ENCODE measurements at regions not wholly inside any gene's neighbourhood (a gene's known extent, or its start where the extent isn't known, plus 50 kb on each side); places are given as distances from the start of the nearest gene placed in this dataset.
"Not testable (repeated sequence)": the region's sequence is repeated elsewhere in the genome, so short reads cannot be mapped to it uniquely, and the experiment has no call there.

GRCh38 chr1:29686012-29686930 lies 449.9 kb downstream of the PTPRU start:
- Histone ChIP-seq H3K4me1 (ENCODE audit: control insufficient read depth, insufficient read depth, low read length, poor library complexity, severe bottlenecking) (no peaks in the 10 kb centered on the region), H3K4me3 (ENCODE audit: insufficient read depth, low read depth, low read length, poor library complexity, severe bottlenecking) (no peak overlapping the region), H3K9me3 (ENCODE audit: control insufficient read depth, low read length) (no peaks in the 10 kb centered on the region), H3K27me3 (replicated peaks; ENCODE audit: control insufficient read depth, insufficient read depth, low read length, poor library complexity, severe bottlenecking) (no peaks in the 10 kb centered on the region), H3K36me3 (ENCODE audit: control insufficient read depth, insufficient read depth, low read length) (no peaks in the 10 kb centered on the region), H3K27ac (ENCODE audit: insufficient read depth, low read length, poor library complexity, severe bottlenecking) (no peak overlapping the region)
- DNase-seq: no peak

DNA sequence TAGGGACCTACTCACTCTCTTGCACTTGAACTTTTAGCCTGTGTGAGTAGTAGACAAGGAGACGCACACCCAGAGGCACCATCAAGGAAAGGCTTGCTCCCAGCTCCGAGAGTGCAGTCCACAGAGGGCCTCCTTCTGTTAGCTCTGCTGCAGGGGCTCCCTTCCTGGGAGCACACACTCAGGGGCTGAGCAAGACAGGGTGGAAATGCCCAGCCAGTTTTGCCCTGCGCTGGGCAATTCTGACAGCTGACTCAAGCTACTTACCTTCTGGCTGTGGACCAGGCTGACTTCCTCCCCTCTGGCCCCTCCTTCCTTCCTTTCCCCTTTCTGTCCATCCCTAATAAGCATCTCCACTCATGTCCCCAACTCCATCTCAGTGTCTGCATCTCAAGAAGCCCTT lies 449.1 kb downstream of the PTPRU start:
- no peaks in the 10 kb centered on the region for H3K27me3 ChIP-seq (replicated peaks; ENCODE audit: control insufficient read depth, insufficient read depth, low read length, poor library complexity, severe bottlenecking)
- H3K9me3 ChIP-seq (ENCODE audit: control insufficient read depth, low read length): no peaks in the 10 kb centered on the region
- no peak for DNase-seq

GRCh38 chr1:29684141-29684540 lies 447.8 kb downstream of the PTPRU start:
- DNase-seq: no peak
- Histone ChIP-seq H3K9me3 (ENCODE audit: control insufficient read depth, low read length) (no peaks in the 10 kb centered on the region), H3K27me3 (replicated peaks; ENCODE audit: control insufficient read depth, insufficient read depth, low read length, poor library complexity, severe bottlenecking) (no peaks in the 10 kb centered on the region), H3K36me3 (ENCODE audit: control insufficient read depth, insufficient read depth, low read length) (no peaks in the 10 kb centered on the region), H3K4me1 (ENCODE audit: control insufficient read depth, insufficient read depth, low read length, poor library complexity, severe bottlenecking) (no peaks in the 10 kb centered on the region), H3K4me3 (ENCODE audit: insufficient read depth, low read depth, low read length, poor library complexity, severe bottlenecking) (no peak overlapping the region), H3K27ac (ENCODE audit: insufficient read depth, low read length, poor library complexity, severe bottlenecking) (no peak overlapping the region)

More for the DNA sequence above, 449.1 kb downstream of the PTPRU start:
- H3K36me3 ChIP-seq (ENCODE audit: control insufficient read depth, insufficient read depth, low read length): no peaks in the 10 kb centered on the region
- no peak overlapping the region for H3K27ac ChIP-seq (ENCODE audit: insufficient read depth, low read length, poor library complexity, severe bottlenecking)
- H3K4me1 ChIP-seq (ENCODE audit: control insufficient read depth, insufficient read depth, low read length, poor library complexity, severe bottlenecking): no peaks in the 10 kb centered on the region
- H3K4me3 ChIP-seq (ENCODE audit: insufficient read depth, low read depth, low read length, poor library complexity, severe bottlenecking): no peak overlapping the region

DNA sequence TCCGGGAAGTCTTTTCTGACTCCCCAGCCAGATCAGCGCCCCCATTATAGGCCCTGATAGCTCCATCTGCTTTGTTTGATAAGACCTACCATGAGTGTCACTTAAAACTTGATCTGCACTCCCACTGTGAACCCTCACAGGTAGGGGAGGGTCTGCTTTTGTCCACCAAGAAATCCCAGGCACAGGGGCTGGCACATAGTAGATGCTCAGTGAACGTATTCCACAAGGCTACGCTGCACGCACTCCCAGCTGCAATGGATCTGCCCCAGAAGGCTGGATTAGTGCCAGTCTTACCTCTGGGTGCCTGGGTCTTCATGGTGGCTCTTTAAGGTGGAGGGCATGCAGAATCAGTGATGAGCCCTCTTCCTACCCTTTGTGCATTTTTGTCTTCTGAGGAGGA lies 447.1 kb downstream of the PTPRU start:
- no peaks in the 10 kb centered on the region for H3K9me3 ChIP-seq (ENCODE audit: control insufficient read depth, low read length)
- H3K4me3 ChIP-seq (ENCODE audit: insufficient read depth, low read depth, low read length, poor library complexity, severe bottlenecking): no peak overlapping the region
- H3K4me1 ChIP-seq (ENCODE audit: control insufficient read depth, insufficient read depth, low read length, poor library complexity, severe bottlenecking): no peaks in the 10 kb centered on the region
- no peaks in the 10 kb centered on the region for H3K36me3 ChIP-seq (ENCODE audit: control insufficient read depth, insufficient read depth, low read length)
- H3K27me3 ChIP-seq (replicated peaks; ENCODE audit: control insufficient read depth, insufficient read depth, low read length, poor library complexity, severe bottlenecking): no peaks in the 10 kb centered on the region
- H3K27ac ChIP-seq (ENCODE audit: insufficient read depth, low read length, poor library complexity, severe bottlenecking): no peak overlapping the region
- no peak for DNase-seq

GRCh38 chr1:29682919-29683295 lies 446.6 kb downstream of the PTPRU start:
- Histone ChIP-seq H3K9me3 (ENCODE audit: control insufficient read depth, low read length) (no peaks in the 10 kb centered on the region), H3K4me3 (ENCODE audit: insufficient read depth, low read depth, low read length, poor library complexity, severe bottlenecking) (no peak overlapping the region), H3K27me3 (replicated peaks; ENCODE audit: control insufficient read depth, insufficient read depth, low read length, poor library complexity, severe bottlenecking) (no peaks in the 10 kb centered on the region), H3K4me1 (ENCODE audit: control insufficient read depth, insufficient read depth, low read length, poor library complexity, severe bottlenecking) (no peaks in the 10 kb centered on the region), H3K27ac (ENCODE audit: insufficient read depth, low read length, poor library complexity, severe bottlenecking) (no peak overlapping the region), H3K36me3 (ENCODE audit: control insufficient read depth, insufficient read depth, low read length) (no peaks in the 10 kb centered on the region)
- DNase-seq: no peak

DNA sequence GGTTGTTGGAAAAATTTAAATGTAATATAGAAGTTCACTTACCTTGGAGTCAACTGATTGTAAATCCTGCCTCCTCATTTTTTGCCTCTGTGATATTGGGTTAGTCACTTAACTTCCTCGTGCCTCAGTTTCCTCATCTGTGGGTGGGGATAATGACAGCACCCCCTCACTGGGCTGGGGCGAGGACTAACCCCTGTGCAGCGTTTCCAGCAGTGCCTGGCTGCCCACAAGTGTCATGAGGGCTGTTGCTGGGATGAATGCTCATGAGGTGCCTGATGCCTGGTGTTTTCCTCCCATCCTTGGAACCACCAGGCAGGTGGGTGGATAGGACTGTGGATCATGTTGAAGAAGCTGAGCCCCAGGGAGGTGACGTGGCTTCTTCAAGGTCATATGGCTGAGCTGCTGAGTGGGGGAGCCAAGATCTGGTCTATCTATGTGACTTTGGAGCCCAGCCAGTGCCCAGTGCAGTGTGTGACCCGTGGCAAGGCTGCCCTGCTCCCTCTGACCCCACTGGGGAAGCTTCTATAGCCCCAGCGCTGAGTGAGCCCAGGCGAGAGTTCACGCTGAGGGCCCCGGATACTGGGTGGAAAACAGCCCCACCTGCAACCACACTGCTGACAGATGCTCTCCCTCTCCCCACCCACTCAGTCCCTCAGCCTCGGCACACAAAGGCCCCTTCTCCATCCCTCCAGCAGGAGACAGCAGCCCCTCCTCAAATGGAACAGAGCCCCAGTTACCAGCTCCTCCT lies 446.0 kb downstream of the PTPRU start:
- DNase-seq: no peak
- no peak overlapping the region for H3K4me3 ChIP-seq (ENCODE audit: insufficient read depth, low read depth, low read length, poor library complexity, severe bottlenecking)
- no peaks in the 10 kb centered on the region for H3K27me3 ChIP-seq (replicated peaks; ENCODE audit: control insufficient read depth, insufficient read depth, low read length, poor library complexity, severe bottlenecking)

GRCh38 chr1:29681416-29681815 lies 445.1 kb downstream of the PTPRU start:
- H3K4me1 ChIP-seq (ENCODE audit: control insufficient read depth, insufficient read depth, low read length, poor library complexity, severe bottlenecking); H3K9me3 ChIP-seq (ENCODE audit: control insufficient read depth, low read length); DNase-seq; H3K4me3 ChIP-seq (ENCODE audit: insufficient read depth, low read depth, low read length, poor library complexity, severe bottlenecking); H3K36me3 ChIP-seq (ENCODE audit: control insufficient read depth, insufficient read depth, low read length); H3K27ac ChIP-seq (ENCODE audit: insufficient read depth, low read length, poor library complexity, severe bottlenecking); H3K27me3 ChIP-seq (replicated peaks; ENCODE audit: control insufficient read depth, insufficient read depth, low read length, poor library complexity, severe bottlenecking): not testable (repeated sequence)

More for the DNA sequence above, 446.0 kb downstream of the PTPRU start:
- no peak overlapping the region for H3K27ac ChIP-seq (ENCODE audit: insufficient read depth, low read length, poor library complexity, severe bottlenecking)
- no peaks in the 10 kb centered on the region for H3K9me3 ChIP-seq (ENCODE audit: control insufficient read depth, low read length)
- no peaks in the 10 kb centered on the region for H3K36me3 ChIP-seq (ENCODE audit: control insufficient read depth, insufficient read depth, low read length)
- no peaks in the 10 kb centered on the region for H3K4me1 ChIP-seq (ENCODE audit: control insufficient read depth, insufficient read depth, low read length, poor library complexity, severe bottlenecking)

- no peak overlapping the region for H3K27ac ChIP-seq (ENCODE audit: insufficient read depth, low read length, poor library complexity, severe bottlenecking)
- no peaks in the 10 kb centered on the region for H3K36me3 ChIP-seq (ENCODE audit: control insufficient read depth, insufficient read depth, low read length)
- H3K4me3 ChIP-seq (ENCODE audit: insufficient read depth, low read depth, low read length, poor library complexity, severe bottlenecking): no peak overlapping the region
- H3K4me1 ChIP-seq (ENCODE audit: control insufficient read depth, insufficient read depth, low read length, poor library complexity, severe bottlenecking): no peaks in the 10 kb centered on the region
- no peaks in the 10 kb centered on the region for H3K9me3 ChIP-seq (ENCODE audit: control insufficient read depth, low read length)
- no peaks in the 10 kb centered on the region for H3K27me3 ChIP-seq (replicated peaks; ENCODE audit: control insufficient read depth, insufficient read depth, low read length, poor library complexity, severe bottlenecking)
- no peak for DNase-seq
Measured at GRCh38 chr1:29679828-29680558, 443.7 kb downstream of the PTPRU start.

DNA sequence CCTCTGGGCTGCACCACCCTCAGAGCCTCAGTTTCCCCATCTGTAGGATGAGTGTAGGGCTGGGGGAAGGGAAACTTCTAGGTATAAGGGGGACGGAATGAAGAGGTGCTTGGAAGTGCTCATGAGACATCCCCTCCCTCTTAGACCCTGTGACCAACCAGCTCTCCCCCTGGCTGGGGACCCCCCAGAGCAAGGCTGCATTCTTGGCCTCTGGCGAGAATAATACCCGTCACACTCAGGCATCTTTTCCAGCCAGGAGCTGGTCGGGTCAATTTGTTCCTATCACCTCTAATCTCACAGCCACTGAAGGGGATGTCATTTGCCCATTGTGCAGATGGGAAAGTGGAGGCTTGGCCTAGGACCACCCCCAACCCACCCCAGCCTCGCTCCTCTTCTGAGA lies 443.0 kb downstream of the PTPRU start:
- Histone ChIP-seq H3K36me3 (ENCODE audit: control insufficient read depth, insufficient read depth, low read length) (no peaks in the 10 kb centered on the region), H3K9me3 (ENCODE audit: control insufficient read depth, low read length) (no peaks in the 10 kb centered on the region), H3K27me3 (replicated peaks; ENCODE audit: control insufficient read depth, insufficient read depth, low read length, poor library complexity, severe bottlenecking) (no peaks in the 10 kb centered on the region), H3K4me1 (ENCODE audit: control insufficient read depth, insufficient read depth, low read length, poor library complexity, severe bottlenecking) (no peaks in the 10 kb centered on the region), H3K4me3 (ENCODE audit: insufficient read depth, low read depth, low read length, poor library complexity, severe bottlenecking) (no peak overlapping the region), H3K27ac (ENCODE audit: insufficient read depth, low read length, poor library complexity, severe bottlenecking) (no peak overlapping the region)
- no peak for DNase-seq
